ENCODE measurements at regions not wholly inside any gene's neighbourhood (a gene's known extent, or its start where the extent isn't known, plus 50 kb on each side); places are given as distances from the start of the nearest gene placed in this dataset.

GRCh38 chr3:124582621-124583395 lies 147.4 kb upstream of the UMPS start:
- Histone ChIP-seq H2BK15ac (ENCODE audit: low read length) (no peak overlapping the region), H3K18ac (ENCODE audit: low read length) (no peak overlapping the region), H2BK5ac (ENCODE audit: low read length) (no peak overlapping the region), H3K4ac (ENCODE audit: low read length) (no peak overlapping the region), H3K23ac (ENCODE audit: low read depth, low read length, poor library complexity) (no peak overlapping the region), H3K27ac (replicated peaks; ENCODE audit: low read length) (no peak overlapping the region), H4K8ac (ENCODE audit: low read depth, low read length) (no peak overlapping the region), H3K4me1 (ENCODE audit: control insufficient read depth in 2 of 2, insufficient read depth in 1 of 2, low read depth in 1 of 2, low read length in 2 of 2) (peaks cover 16 to 26% of the 10 kb centered on the region in 2 donors), H3K79me1 (ENCODE audit: low read depth, low read length) (no peaks in the 10 kb centered on the region), H2BK12ac (ENCODE audit: low read length) (no peak overlapping the region), H3K4me3 (ENCODE audit: low read length in 2 of 2) (no peak overlapping the region), H2AFZ (ENCODE audit: low read length) (no peak overlapping the region), H3K9ac (ENCODE audit: low read depth, low read length, poor library complexity) (no peak overlapping the region), H3K9me3 (replicated peaks in 1 of 2; ENCODE audit: control insufficient read depth in 2 of 2, insufficient read depth in 1 of 2, low read depth in 1 of 2, low read length in 2 of 2) (peaks cover 0 to 2% of the 10 kb centered on the region in 2 donors), H3K36me3 (replicated peaks in 1 of 2; ENCODE audit: control insufficient read depth in 2 of 2, insufficient read depth in 2 of 2, low read length in 2 of 2) (no peaks in the 10 kb centered on the region), H3K4me2 (ENCODE audit: insufficient read depth, low read length, poor library complexity, severe bottlenecking) (no peak overlapping the region), H2BK120ac (ENCODE audit: low read depth, low read length) (no peak overlapping the region), H2AK5ac (ENCODE audit: low read depth, low read length) (no peak overlapping the region), H4K91ac (ENCODE audit: low read depth, low read length, poor library complexity) (no peak overlapping the region), H3K27me3 (ENCODE audit: control insufficient read depth in 3 of 3, insufficient read depth in 3 of 3, low read depth in 1 of 3, low read length in 3 of 3) (peaks cover 5 to 42% (median 15%) of the 10 kb centered on the region in 3 experiments), H3K14ac (ENCODE audit: low read length) (no peak overlapping the region)
- DNase-seq (ENCODE audit: low spot score), result no peak
- no CpG with 5 or more reads among the region's 3 CpGs for WGBS, 2 donors (ENCODE audit: extremely low coverage in 2 of 2, insufficient read length in 2 of 2, insufficient replicate concordance in 1 of 2)

- Histone ChIP-seq H3K4me2 (ENCODE audit: insufficient read depth, low read length, poor library complexity, severe bottlenecking) (peak overlapping the region; percentile 96), H2BK120ac (ENCODE audit: low read depth, low read length) (no peak overlapping the region), H3K36me3 (replicated peaks in 1 of 2; ENCODE audit: control insufficient read depth in 2 of 2, insufficient read depth in 2 of 2, low read length in 2 of 2) (no peaks in the 10 kb centered on the region), H4K8ac (ENCODE audit: low read depth, low read length) (no peak overlapping the region), H2BK5ac (ENCODE audit: low read length) (no peak overlapping the region), H3K4me3 (ENCODE audit: low read length in 2 of 2) (peak overlapping the region in 1 of 2 donors; percentile 50), H4K91ac (ENCODE audit: low read depth, low read length, poor library complexity) (no peak overlapping the region), H2AFZ (ENCODE audit: low read length) (peak overlapping the region; percentile 93), H3K9me3 (replicated peaks in 1 of 2; ENCODE audit: control insufficient read depth in 2 of 2, insufficient read depth in 1 of 2, low read depth in 1 of 2, low read length in 2 of 2) (peaks cover 0 to 2% of the 10 kb centered on the region in 2 donors), H3K14ac (ENCODE audit: low read length) (no peak overlapping the region), H3K9ac (ENCODE audit: low read depth, low read length, poor library complexity) (no peak overlapping the region), H3K27ac (replicated peaks; ENCODE audit: low read length) (no peak overlapping the region), H3K4me1 (ENCODE audit: control insufficient read depth in 2 of 2, insufficient read depth in 1 of 2, low read depth in 1 of 2, low read length in 2 of 2) (peaks cover 16 to 26% of the 10 kb centered on the region in 2 donors), H2BK12ac (ENCODE audit: low read length) (no peak overlapping the region), H3K4ac (ENCODE audit: low read length) (no peak overlapping the region), H3K27me3 (ENCODE audit: control insufficient read depth in 3 of 3, insufficient read depth in 3 of 3, low read depth in 1 of 3, low read length in 3 of 3) (peaks cover 5 to 42% (median 15%) of the 10 kb centered on the region in 3 experiments), H3K18ac (ENCODE audit: low read length) (no peak overlapping the region), H2AK5ac (ENCODE audit: low read depth, low read length) (no peak overlapping the region), H3K23ac (ENCODE audit: low read depth, low read length, poor library complexity) (peak overlapping the region; percentile 10), H3K79me1 (ENCODE audit: low read depth, low read length) (no peaks in the 10 kb centered on the region), H2BK15ac (ENCODE audit: low read length) (no peak overlapping the region)
- DNase-seq (ENCODE audit: low spot score), result no peak
- WGBS, 2 donors (ENCODE audit: extremely low coverage in 2 of 2, insufficient read length in 2 of 2, insufficient replicate concordance in 1 of 2), result no CpG with 5 or more reads among the region's 9 CpGs
Measured at GRCh38 chr3:124584245-124584551, 146.1 kb upstream of the UMPS start.

GRCh38 chr3:124584552-124585391 lies 145.5 kb upstream of the UMPS start:
- peak overlapping the region; percentile 49 for H3K14ac ChIP-seq (ENCODE audit: low read length)
- peak overlapping the region; percentile 96 for H3K4me2 ChIP-seq (ENCODE audit: insufficient read depth, low read length, poor library complexity, severe bottlenecking)
- H3K4me3 ChIP-seq (ENCODE audit: low read length in 2 of 2), result peak overlapping the region; percentile 50 to 74
- WGBS, 2 donors (ENCODE audit: extremely low coverage in 2 of 2, insufficient read length in 2 of 2, insufficient replicate concordance in 1 of 2), result no CpG with 5 or more reads among the region's 59 CpGs
- no peaks in the 10 kb centered on the region for H3K36me3 ChIP-seq (replicated peaks in 1 of 2; ENCODE audit: control insufficient read depth in 2 of 2, insufficient read depth in 2 of 2, low read length in 2 of 2)
- peaks cover 5 to 42% (median 15%) of the 10 kb centered on the region in 3 experiments for H3K27me3 ChIP-seq (ENCODE audit: control insufficient read depth in 3 of 3, insufficient read depth in 3 of 3, low read depth in 1 of 3, low read length in 3 of 3)
- peak; percentile 71 for DNase-seq (ENCODE audit: low spot score)
- H2AK5ac ChIP-seq (ENCODE audit: low read depth, low read length), result peak overlapping the region; percentile 13
- H3K27ac ChIP-seq (replicated peaks; ENCODE audit: low read length), result no peak overlapping the region
- H4K8ac ChIP-seq (ENCODE audit: low read depth, low read length), result no peak overlapping the region
- peak overlapping the region; percentile 86 for H3K18ac ChIP-seq (ENCODE audit: low read length)
- no peak overlapping the region for H2BK12ac ChIP-seq (ENCODE audit: low read length)
- peaks cover 0 to 2% of the 10 kb centered on the region in 2 donors for H3K9me3 ChIP-seq (replicated peaks in 1 of 2; ENCODE audit: control insufficient read depth in 2 of 2, insufficient read depth in 1 of 2, low read depth in 1 of 2, low read length in 2 of 2)
- no peak overlapping the region for H2BK15ac ChIP-seq (ENCODE audit: low read length)
- peaks cover 16 to 26% of the 10 kb centered on the region in 2 donors for H3K4me1 ChIP-seq (ENCODE audit: control insufficient read depth in 2 of 2, insufficient read depth in 1 of 2, low read depth in 1 of 2, low read length in 2 of 2)
- H2BK120ac ChIP-seq (ENCODE audit: low read depth, low read length), result no peak overlapping the region
- H3K79me1 ChIP-seq (ENCODE audit: low read depth, low read length), result no peaks in the 10 kb centered on the region
- peak overlapping the region; percentile 85 for H3K9ac ChIP-seq (ENCODE audit: low read depth, low read length, poor library complexity)
- no peak overlapping the region for H4K91ac ChIP-seq (ENCODE audit: low read depth, low read length, poor library complexity)
- H2BK5ac ChIP-seq (ENCODE audit: low read length), result no peak overlapping the region
- peak overlapping the region; percentile 26 for H3K23ac ChIP-seq (ENCODE audit: low read depth, low read length, poor library complexity)
- H3K4ac ChIP-seq (ENCODE audit: low read length), result no peak overlapping the region
- peak overlapping the region; percentile 93 for H2AFZ ChIP-seq (ENCODE audit: low read length)

All from neuronal stem cell (in vitro differentiated cells).